Glutamatergic neuron (in vitro differentiated cells): ENCODE measurements at regions not wholly inside any gene's neighbourhood (a gene's known extent, or its start where the extent isn't known, plus 50 kb on each side); places are given as distances from the start of the nearest gene placed in this dataset.

Source experiments
- DNase-seq: peaks from one replicate; pipeline ENCODE4 v3.0.0; 2022
- H3K27ac Mint-ChIP-seq: one replicate; pipeline ENCODE4 v1.8.0; 2020; ENCODE audit warnings: mild to moderate bottlenecking, mixed read lengths, inconsistent platforms; ENCODE audit not compliant: unreplicated experiment
- H3K27me3 Mint-ChIP-seq: one replicate; pipeline ENCODE4 v1.8.0; 2020; ENCODE audit warnings: mild to moderate bottlenecking, moderate library complexity, mixed read lengths, inconsistent platforms; ENCODE audit not compliant: unreplicated experiment
- H3K36me3 Mint-ChIP-seq: one replicate; pipeline ENCODE4 v1.8.0; 2020; ENCODE audit warnings: mild to moderate bottlenecking, mixed read lengths, inconsistent platforms; ENCODE audit not compliant: unreplicated experiment
- H3K4me1 Mint-ChIP-seq: one replicate; pipeline ENCODE4 v1.8.0; 2020; ENCODE audit warnings: mild to moderate bottlenecking, low read depth, mixed read lengths, inconsistent platforms; ENCODE audit not compliant: unreplicated experiment
- H3K4me3 Mint-ChIP-seq: one replicate; pipeline ENCODE4 v1.8.0; 2020; ENCODE audit warnings: mild to moderate bottlenecking, mixed read lengths, inconsistent platforms; ENCODE audit not compliant: unreplicated experiment
- H3K9me3 Mint-ChIP-seq: one replicate; pipeline ENCODE4 v1.8.0; 2020; ENCODE audit warnings: mild to moderate bottlenecking, moderate library complexity, mixed read lengths, inconsistent platforms; ENCODE audit not compliant: unreplicated experiment
- CTCF ChIP-seq: fragments of 200-600 bp; sonication (generic); IDR thresholded peaks from one replicate; pipeline ENCODE4 v1.5.0; 2021; ENCODE audit not compliant: partially characterized antibody, unreplicated experiment

GRCh38 chr3:99498550-99499234, 139.7 kb upstream of the COL8A1 start:
- Mint-ChIP-seq H3K27me3 (no peaks in the 10 kb centered on the region), H3K27ac (no peak overlapping the region), H3K4me3 (no peak overlapping the region), H3K9me3 (peaks cover 2% of the 10 kb centered on the region), H3K36me3 (no peaks in the 10 kb centered on the region), H3K4me1 (no peaks in the 10 kb centered on the region)
- TF ChIP-seq CTCF = no peak
- no peak for DNase-seq

- peaks cover 5% of the 10 kb centered on the region for H3K9me3 Mint-ChIP-seq
- no peak overlapping the region for H3K27ac Mint-ChIP-seq
- H3K27me3 Mint-ChIP-seq = no peaks in the 10 kb centered on the region
- no peak for DNase-seq
- no peaks in the 10 kb centered on the region for H3K4me1 Mint-ChIP-seq
- H3K4me3 Mint-ChIP-seq = no peak overlapping the region
- peaks cover 5% of the 10 kb centered on the region for H3K36me3 Mint-ChIP-seq
- no peak for TF ChIP-seq CTCF
Observed at GRCh38 chr3:99487894-99488293, 150.5 kb upstream of the COL8A1 start.

GRCh38 chr3:99485286-99485685, 153.1 kb upstream of the COL8A1 start:
- DNase-seq = no peak
- TF ChIP-seq CTCF = no peak
- no peak overlapping the region for H3K27ac Mint-ChIP-seq
- H3K36me3 Mint-ChIP-seq = peaks cover 5% of the 10 kb centered on the region
- no peaks in the 10 kb centered on the region for H3K4me1 Mint-ChIP-seq
- H3K9me3 Mint-ChIP-seq = peaks cover 5% of the 10 kb centered on the region
- H3K4me3 Mint-ChIP-seq = no peak overlapping the region
- no peaks in the 10 kb centered on the region for H3K27me3 Mint-ChIP-seq

DNA sequence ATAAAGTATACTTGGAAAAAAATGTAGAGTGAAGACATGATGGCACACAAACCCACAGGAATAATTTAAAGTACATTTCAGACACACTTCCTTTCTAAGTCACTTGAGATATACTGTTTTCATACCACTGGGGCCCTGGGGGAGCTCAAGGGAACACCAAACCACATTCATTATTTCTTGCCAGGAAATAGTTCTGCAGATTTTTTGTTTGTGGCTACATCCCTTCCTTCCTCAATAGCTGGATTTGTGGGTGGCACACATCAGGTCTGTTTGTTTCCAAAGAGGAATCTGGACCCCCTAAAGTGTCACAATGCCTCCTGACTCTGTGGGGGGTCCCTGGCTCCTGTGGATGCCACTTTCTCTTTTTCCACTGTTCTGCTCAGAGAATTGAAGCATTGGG, 153.5 kb upstream of the COL8A1 start:
- peaks cover 2% of the 10 kb centered on the region for H3K9me3 Mint-ChIP-seq
- no peak for DNase-seq
- no peak overlapping the region for H3K27ac Mint-ChIP-seq
- TF ChIP-seq CTCF = no peak
- no peak overlapping the region for H3K4me3 Mint-ChIP-seq
- H3K36me3 Mint-ChIP-seq = peaks cover 5% of the 10 kb centered on the region
- H3K4me1 Mint-ChIP-seq = no peaks in the 10 kb centered on the region
- no peaks in the 10 kb centered on the region for H3K27me3 Mint-ChIP-seq

DNA sequence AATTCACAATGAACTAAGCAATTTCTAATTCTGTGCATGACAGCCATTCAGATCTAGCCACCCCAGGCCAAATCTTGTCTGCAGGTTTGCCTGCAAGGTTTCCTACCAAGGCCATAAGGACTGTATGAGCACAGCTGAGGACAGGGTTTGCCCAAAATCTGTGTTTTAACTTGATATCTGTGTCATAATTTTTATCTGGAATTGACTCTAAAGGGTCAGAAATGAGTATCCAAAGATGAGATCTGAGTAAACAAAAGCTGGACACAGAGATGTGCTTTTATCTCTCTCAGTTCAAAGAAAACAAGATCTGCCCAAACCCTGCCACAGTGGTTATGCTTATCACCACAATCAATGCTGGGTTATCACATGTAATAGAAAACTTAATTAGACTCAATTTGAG, 154.6 kb upstream of the COL8A1 start:
- H3K27ac Mint-ChIP-seq = no peak overlapping the region
- no peak overlapping the region for H3K4me3 Mint-ChIP-seq
- no peaks in the 10 kb centered on the region for H3K4me1 Mint-ChIP-seq
- no peak for TF ChIP-seq CTCF
- DNase-seq = no peak
- H3K9me3 Mint-ChIP-seq = no peaks in the 10 kb centered on the region
- no peaks in the 10 kb centered on the region for H3K27me3 Mint-ChIP-seq
- H3K36me3 Mint-ChIP-seq = peaks cover 5% of the 10 kb centered on the region
